Caco-2 (cell line): ENCODE measurements at regions not wholly inside any gene's neighbourhood (a gene's known extent, or its start where the extent isn't known, plus 50 kb on each side); places are given as distances from the start of the nearest gene placed in this dataset.

Source experiments
- BruUV-seq: library from RNA; stranded (reverse); fragments of 400-500 nt; replicated peaks from 2 replicates; lab custom pipeline; 2021; lab: Mats Ljungman, UMichigan
- CTCF ChIA-PET: fragments of 300-600 bp; sonication (Branson Sonifier 250); formaldehyde crosslinking; loops from one replicate; lab custom pipeline; 2022; ENCODE audit warnings: antibody characterized with exemption; lab: Charles Lee
- POLR2A ChIA-PET: fragments of 300-600 bp; sonication (Branson Sonifier 250); formaldehyde crosslinking; loops from one replicate; lab custom pipeline; 2022; ENCODE audit warnings: antibody characterized with exemption; lab: Charles Lee
- DNase-seq, 2 experiments: peaks; one replicate each; pipeline versions ENCODE4 v3.0.0 to v3.0.0-alpha.2; 2020 to 2022
- H3K27me3 ChIP-seq: replicated peaks from 2 replicates; pipeline ENCODE4 v1.6.0; 2011; ENCODE audit warnings: low read length; ENCODE audit not compliant: control insufficient read depth, insufficient read depth
- H3K36me3 ChIP-seq: 2 replicates; pipeline ENCODE4 v1.5.1; 2011; ENCODE audit warnings: low read length; ENCODE audit not compliant: control insufficient read depth, insufficient read depth
- H3K4me1 ChIP-seq: fragments of 250-450 bp; sonication (Bioruptor Pico); 2 replicates; pipeline ENCODE4 v1.5.1; 2020; ENCODE audit warnings: mild to moderate bottlenecking
- H3K4me3 ChIP-seq: 2 replicates; pipeline ENCODE4 v1.5.1; 2011; ENCODE audit warnings: low read depth, mild to moderate bottlenecking, control low read depth, low read length
- H3K9me3 ChIP-seq: fragments of 250-450 bp; sonication (Bioruptor Pico); 2 replicates; pipeline ENCODE4 v1.5.1; 2020; ENCODE audit warnings: mild to moderate bottlenecking, moderate library complexity
- H3K27ac Mint-ChIP-seq: one replicate; pipeline ENCODE4 v1.8.0; 2022; ENCODE audit warnings: mixed read lengths; ENCODE audit not compliant: unreplicated experiment
- H3K27me3 Mint-ChIP-seq: one replicate; pipeline ENCODE4 v1.8.0; 2022; ENCODE audit warnings: mixed read lengths; ENCODE audit not compliant: insufficient read depth, unreplicated experiment
- H3K36me3 Mint-ChIP-seq: one replicate; pipeline ENCODE4 v1.8.0; 2022; ENCODE audit warnings: mild to moderate bottlenecking, mixed read lengths; ENCODE audit not compliant: insufficient read depth, unreplicated experiment
- H3K4me1 Mint-ChIP-seq: one replicate; pipeline ENCODE4 v1.8.0; 2022; ENCODE audit warnings: low read depth, mixed read lengths; ENCODE audit not compliant: unreplicated experiment
- H3K4me3 Mint-ChIP-seq: one replicate; pipeline ENCODE4 v1.8.0; 2022; ENCODE audit warnings: mild to moderate bottlenecking, moderate library complexity, mixed read lengths; ENCODE audit not compliant: unreplicated experiment
- H3K9me3 Mint-ChIP-seq: one replicate; pipeline ENCODE4 v1.8.0; 2022; ENCODE audit warnings: mixed read lengths; ENCODE audit not compliant: unreplicated experiment
- intact Hi-C: fragments of 100-400 bp; cut with micrococcal nuclease; formaldehyde crosslinking; loops from one replicate; pipeline ENCODE4 v1.10.0; 2022; ENCODE audit not compliant: unreplicated experiment
- TF ChIP-seq, protein P1 (sequence below), 2 experiments: fragments of 200-600 bp in 1 of 2; IDR thresholded peaks; 1 replicate in 1 of 2; 2 replicates in 1 of 2; pipeline versions ENCODE4 v1.5.1 to v1.8.0; 2011 to 2022; ENCODE audit warnings: antibody characterized with exemption in 1 of 2, control low read depth in 1 of 2, inconsistent platforms in 1 of 2, low read depth in 1 of 2, low read length in 1 of 2, mild to moderate bottlenecking in 1 of 2, moderate library complexity in 1 of 2; ENCODE audit not compliant: insufficient read depth in 1 of 2, severe bottlenecking in 1 of 2, unreplicated experiment in 1 of 2

DNA sequence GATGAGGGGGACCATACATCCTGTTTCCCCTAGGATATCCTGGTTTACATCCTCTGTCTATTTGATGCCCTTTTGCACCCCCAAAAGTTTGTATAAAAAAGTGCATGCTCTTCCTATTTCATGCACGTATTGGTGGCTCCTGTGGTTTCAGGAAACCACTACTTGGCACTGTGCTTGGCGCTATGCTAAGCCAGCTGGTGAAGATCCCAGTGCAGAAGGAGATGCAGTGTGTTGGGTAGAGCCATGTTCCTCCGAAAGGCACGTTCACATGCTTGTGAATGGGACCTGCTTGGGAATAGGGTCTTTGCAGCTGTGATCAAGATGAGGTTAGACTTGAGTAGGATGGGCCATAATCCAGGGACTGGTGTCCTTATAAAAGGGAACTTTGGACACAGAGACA, 419.7 kb downstream of the GALR1 start:
- H3K4me1 ChIP-seq = no peaks in the 10 kb centered on the region
- H3K36me3 ChIP-seq = no peaks in the 10 kb centered on the region
- Mint-ChIP-seq H3K27me3 (peaks cover 5% of the 10 kb centered on the region), H3K4me3 (no peak overlapping the region), H3K9me3 (no peaks in the 10 kb centered on the region), H3K36me3 (no peaks in the 10 kb centered on the region), H3K4me1 (no peaks in the 10 kb centered on the region), H3K27ac (no peak overlapping the region)
- H3K27me3 ChIP-seq = no peaks in the 10 kb centered on the region
- H3K4me3 ChIP-seq = no peak overlapping the region
- no TSS peak for BruUV-seq
- intact Hi-C loops = no loop called here
- TF ChIP-seq, protein P1, sequence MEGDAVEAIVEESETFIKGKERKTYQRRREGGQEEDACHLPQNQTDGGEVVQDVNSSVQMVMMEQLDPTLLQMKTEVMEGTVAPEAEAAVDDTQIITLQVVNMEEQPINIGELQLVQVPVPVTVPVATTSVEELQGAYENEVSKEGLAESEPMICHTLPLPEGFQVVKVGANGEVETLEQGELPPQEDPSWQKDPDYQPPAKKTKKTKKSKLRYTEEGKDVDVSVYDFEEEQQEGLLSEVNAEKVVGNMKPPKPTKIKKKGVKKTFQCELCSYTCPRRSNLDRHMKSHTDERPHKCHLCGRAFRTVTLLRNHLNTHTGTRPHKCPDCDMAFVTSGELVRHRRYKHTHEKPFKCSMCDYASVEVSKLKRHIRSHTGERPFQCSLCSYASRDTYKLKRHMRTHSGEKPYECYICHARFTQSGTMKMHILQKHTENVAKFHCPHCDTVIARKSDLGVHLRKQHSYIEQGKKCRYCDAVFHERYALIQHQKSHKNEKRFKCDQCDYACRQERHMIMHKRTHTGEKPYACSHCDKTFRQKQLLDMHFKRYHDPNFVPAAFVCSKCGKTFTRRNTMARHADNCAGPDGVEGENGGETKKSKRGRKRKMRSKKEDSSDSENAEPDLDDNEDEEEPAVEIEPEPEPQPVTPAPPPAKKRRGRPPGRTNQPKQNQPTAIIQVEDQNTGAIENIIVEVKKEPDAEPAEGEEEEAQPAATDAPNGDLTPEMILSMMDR (IDR thresholded peaks at IDR 0.05; ENCODE audit: insufficient read depth in 1 of 2, low read depth in 1 of 2, low read length in 1 of 2, severe bottlenecking in 1 of 2, unreplicated experiment in 1 of 2) = no peak
- ChIA-PET CTCF (no interaction called here), POLR2A (no interaction called here)
- no peaks in the 10 kb centered on the region for H3K9me3 ChIP-seq
- DNase-seq = no peak

DNA sequence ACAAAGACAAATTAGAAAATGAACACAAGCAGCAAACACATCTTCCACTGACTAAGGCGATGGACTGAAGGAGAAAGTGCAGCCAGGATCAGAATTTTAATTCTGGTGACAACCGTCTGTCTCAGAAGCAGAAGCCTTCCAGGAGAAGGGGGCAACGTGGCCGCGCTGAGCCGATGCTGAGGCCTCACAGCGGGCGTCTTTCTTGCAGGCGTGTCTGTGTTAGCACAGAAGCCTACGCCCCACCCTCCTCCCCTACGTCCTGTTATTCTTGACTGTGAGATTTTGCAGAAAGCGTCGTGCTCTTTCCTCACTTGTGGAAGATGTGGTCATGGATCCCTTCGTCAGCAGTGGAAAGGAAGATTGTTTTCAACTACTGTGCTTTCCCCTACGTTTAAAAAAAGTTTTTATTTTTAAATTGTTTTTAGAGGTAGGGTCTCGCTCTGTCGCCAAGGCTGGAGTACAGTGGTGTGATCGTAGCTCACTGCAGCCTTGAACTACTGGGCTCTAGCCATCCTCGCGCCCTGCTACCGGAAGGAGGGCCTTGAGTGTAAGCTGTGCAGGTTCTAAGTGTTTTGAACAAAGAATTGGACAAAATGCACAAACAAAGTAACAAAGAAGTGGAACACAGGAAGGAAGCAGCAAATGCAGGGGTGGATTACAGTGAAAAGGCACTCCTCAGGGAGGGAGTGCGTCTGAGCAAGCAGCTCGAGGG, 422.0 kb downstream of the GALR1 start:
- ChIA-PET CTCF (no interaction called here), POLR2A (no interaction called here)
- H3K4me1 ChIP-seq = no peaks in the 10 kb centered on the region
- no peak overlapping the region for H3K27ac Mint-ChIP-seq
- no peaks in the 10 kb centered on the region for H3K27me3 Mint-ChIP-seq
- TF ChIP-seq, protein P1 (IDR thresholded peaks at IDR 0.05; ENCODE audit: insufficient read depth in 1 of 2, low read depth in 1 of 2, low read length in 1 of 2, severe bottlenecking in 1 of 2, unreplicated experiment in 1 of 2) = no peak
- no TSS peak for BruUV-seq
- H3K27me3 ChIP-seq = no peaks in the 10 kb centered on the region
- no peaks in the 10 kb centered on the region for H3K4me1 Mint-ChIP-seq
- no peak overlapping the region for H3K4me3 Mint-ChIP-seq
- H3K4me3 ChIP-seq = no peak overlapping the region
- H3K36me3 ChIP-seq = no peaks in the 10 kb centered on the region
- no peaks in the 10 kb centered on the region for H3K9me3 Mint-ChIP-seq
- no peaks in the 10 kb centered on the region for H3K36me3 Mint-ChIP-seq
- intact Hi-C loops = no loop called here
- no peaks in the 10 kb centered on the region for H3K9me3 ChIP-seq
- DNase-seq = no peak

DNA sequence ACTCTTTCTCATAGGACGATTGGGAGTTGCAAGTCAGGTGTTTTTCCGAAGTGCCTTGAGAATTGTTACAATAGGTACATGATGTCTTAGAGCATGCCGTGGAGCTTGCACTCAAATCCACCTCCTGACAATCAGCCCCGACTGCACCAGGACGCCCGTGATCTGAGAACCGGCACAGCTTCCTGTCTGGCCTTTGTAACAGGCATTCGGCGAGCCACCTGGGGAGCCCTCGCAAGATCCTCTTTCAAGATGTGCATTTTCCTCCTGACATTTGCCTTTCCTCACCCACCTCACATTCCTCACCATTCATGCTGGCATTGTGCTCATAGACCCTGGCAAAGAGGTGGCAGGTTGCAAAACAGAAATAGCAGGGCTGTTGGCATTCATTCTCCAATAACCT, 427.3 kb downstream of the GALR1 start:
- Histone ChIP-seq H3K36me3 (no peaks in the 10 kb centered on the region), H3K4me3 (no peak overlapping the region), H3K27me3 (no peaks in the 10 kb centered on the region), H3K4me1 (no peaks in the 10 kb centered on the region), H3K9me3 (no peaks in the 10 kb centered on the region)
- no peaks in the 10 kb centered on the region for H3K4me1 Mint-ChIP-seq
- CTCF ChIA-PET = no interaction called here
- no peak for DNase-seq
- H3K27me3 Mint-ChIP-seq = peaks cover 3% of the 10 kb centered on the region
- H3K4me3 Mint-ChIP-seq = no peak overlapping the region
- H3K36me3 Mint-ChIP-seq = no peaks in the 10 kb centered on the region
- TF ChIP-seq, protein P1 (IDR thresholded peaks at IDR 0.05; ENCODE audit: insufficient read depth in 1 of 2, low read depth in 1 of 2, low read length in 1 of 2, severe bottlenecking in 1 of 2, unreplicated experiment in 1 of 2) = no peak
- no TSS peak for BruUV-seq
- H3K27ac Mint-ChIP-seq = no peak overlapping the region
- POLR2A ChIA-PET = no interaction called here
- intact Hi-C loops = no loop called here
- no peaks in the 10 kb centered on the region for H3K9me3 Mint-ChIP-seq
